ENCODE measurements at regions not wholly inside any gene's neighbourhood (a gene's known extent, or its start where the extent isn't known, plus 50 kb on each side); places are given as distances from the start of the nearest gene placed in this dataset.

- Histone ChIP-seq H3K36me3 (no peaks in the 10 kb centered on the region), H3K4me1 (ENCODE audit: low read depth) (no peaks in the 10 kb centered on the region), H3K27me3 (no peaks in the 10 kb centered on the region), H3K4me3 (no peak overlapping the region), H3K27ac (no peak overlapping the region), H3K9me3 (ENCODE audit: low read depth) (no peaks in the 10 kb centered on the region)
- no peak for DNase-seq (ENCODE audit: low read depth in 1 of 2, low spot score in 1 of 2)
- no peak for TF ChIP-seq CTCF (IDR thresholded peaks at IDR 0.05; ENCODE audit: low read depth, low read length)
Observed at GRCh38 chr2:47277987-47278386, 91.1 kb upstream of the EPCAM start.

- Histone ChIP-seq H3K27ac (no peak overlapping the region), H3K4me1 (ENCODE audit: low read depth) (no peaks in the 10 kb centered on the region), H3K36me3 (no peaks in the 10 kb centered on the region), H3K9me3 (ENCODE audit: low read depth) (no peaks in the 10 kb centered on the region), H3K27me3 (no peaks in the 10 kb centered on the region), H3K4me3 (no peak overlapping the region)
- no peak for DNase-seq (ENCODE audit: low read depth in 1 of 2, low spot score in 1 of 2)
- TF ChIP-seq CTCF (IDR thresholded peaks at IDR 0.05; ENCODE audit: low read depth, low read length): no peak
Observed at GRCh38 chr2:47277187-47277586, 91.9 kb upstream of the EPCAM start.

GRCh38 chr2:47276061-47276460 is 93.0 kb upstream of the EPCAM start:
- Histone ChIP-seq H3K36me3 (no peaks in the 10 kb centered on the region), H3K4me1 (ENCODE audit: low read depth) (no peaks in the 10 kb centered on the region), H3K27ac (no peak overlapping the region), H3K4me3 (no peak overlapping the region), H3K27me3 (no peaks in the 10 kb centered on the region), H3K9me3 (ENCODE audit: low read depth) (no peaks in the 10 kb centered on the region)
- TF ChIP-seq CTCF (IDR thresholded peaks at IDR 0.05; ENCODE audit: low read depth, low read length): no peak
- no peak for DNase-seq (ENCODE audit: low read depth in 1 of 2, low spot score in 1 of 2)

GRCh38 chr2:47274054-47274782 is 94.9 kb upstream of the EPCAM start:
- no peaks in the 10 kb centered on the region for H3K27me3 ChIP-seq
- H3K9me3 ChIP-seq (ENCODE audit: low read depth): no peaks in the 10 kb centered on the region
- no peak overlapping the region for H3K27ac ChIP-seq
- DNase-seq (ENCODE audit: low read depth in 1 of 2, low spot score in 1 of 2): peak in 1 of 2 donors; percentile 56
- no peaks in the 10 kb centered on the region for H3K4me1 ChIP-seq (ENCODE audit: low read depth)
- no peaks in the 10 kb centered on the region for H3K36me3 ChIP-seq
- no peak overlapping the region for H3K4me3 ChIP-seq
- no peak for TF ChIP-seq CTCF (IDR thresholded peaks at IDR 0.05; ENCODE audit: low read depth, low read length)

GRCh38 chr2:47272905-47273758 is 96.0 kb upstream of the EPCAM start:
- peak in 1 of 2 donors; percentile 26 for DNase-seq (ENCODE audit: low read depth in 1 of 2, low spot score in 1 of 2)
- Histone ChIP-seq H3K36me3 (no peaks in the 10 kb centered on the region), H3K27me3 (no peaks in the 10 kb centered on the region), H3K9me3 (ENCODE audit: low read depth) (no peaks in the 10 kb centered on the region), H3K4me3 (no peak overlapping the region), H3K27ac (no peak overlapping the region), H3K4me1 (ENCODE audit: low read depth) (no peaks in the 10 kb centered on the region)
- TF ChIP-seq CTCF (IDR thresholded peaks at IDR 0.05; ENCODE audit: low read depth, low read length): no peak

Data from cardiac muscle cell (in vitro differentiated cells and primary cell).